Fibroblast of pulmonary artery (primary cell): ENCODE measurements at regions not wholly inside any gene's neighbourhood (a gene's known extent, or its start where the extent isn't known, plus 50 kb on each side); places are given as distances from the start of the nearest gene placed in this dataset.

Experiments
- DNase-seq: peaks from one replicate; pipeline ENCODE4 v3.0.0-alpha.2; 2010; ENCODE audit warnings: low read depth
- H3K4me3 ChIP-seq: replicated peaks from 2 replicates; pipeline ENCODE4 v1.5.1; 2011; ENCODE audit warnings: low read depth, mild to moderate bottlenecking, control low read depth, low read length, moderate library complexity
- CTCF ChIP-seq: IDR thresholded peaks from 2 replicates; pipeline ENCODE4 v1.5.1; 2011; ENCODE audit warnings: mild to moderate bottlenecking, control low read depth, low read length, inconsistent platforms; ENCODE audit errors: missing control alignments

GRCh38 chr3:22491344-22491743 lies 711.8 kb upstream of the UBE2E2 start:
- DNase-seq, result no peak
- TF ChIP-seq CTCF, result no peak
- no peak overlapping the region for H3K4me3 ChIP-seq

- H3K4me3 ChIP-seq, result no peak overlapping the region
- TF ChIP-seq CTCF, result no peak
- DNase-seq, result no peak
These were observed 710.8 kb upstream of the UBE2E2 start for GRCh38 chr3:22492342-22492741.

DNA sequence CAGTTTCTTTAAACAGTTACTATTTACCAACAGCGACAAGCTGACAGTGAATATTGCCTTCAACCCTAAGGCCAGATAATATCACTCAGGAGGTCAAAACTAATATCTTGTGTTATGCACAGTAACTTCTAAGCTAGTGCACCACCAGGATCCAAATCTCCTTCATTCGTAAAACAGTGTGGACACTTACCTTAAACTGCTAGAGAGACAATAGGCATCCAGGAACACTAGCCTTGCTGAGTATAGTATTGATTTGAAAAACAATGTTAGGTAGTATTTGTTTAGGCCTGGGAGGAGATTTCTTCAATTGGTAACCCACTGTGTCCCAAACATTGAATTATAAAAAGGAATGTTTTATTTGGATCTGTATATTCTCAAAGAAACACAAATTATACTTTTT lies 707.9 kb upstream of the UBE2E2 start:
- no peak for DNase-seq
- no peak overlapping the region for H3K4me3 ChIP-seq
- TF ChIP-seq CTCF, result no peak

DNA sequence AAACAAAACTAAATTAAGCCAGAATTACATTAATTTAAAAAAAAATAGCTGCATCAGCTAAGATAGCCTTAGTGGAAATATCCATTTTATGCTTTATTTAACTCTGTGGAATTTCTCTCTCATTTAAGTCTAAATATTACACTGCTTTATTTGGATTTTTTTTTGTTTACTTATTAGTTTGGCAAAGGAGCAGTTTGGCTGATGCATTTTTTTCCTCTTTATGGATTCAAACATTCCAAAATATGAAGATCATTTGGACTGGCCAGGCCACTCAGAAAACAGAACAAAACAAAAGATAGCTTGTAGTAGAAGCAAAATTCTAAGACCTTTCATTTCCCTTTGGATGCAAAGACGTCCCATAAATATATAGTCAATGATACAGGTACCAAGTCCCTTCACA lies 707.3 kb upstream of the UBE2E2 start:
- no peak for TF ChIP-seq CTCF
- no peak for DNase-seq
- no peak overlapping the region for H3K4me3 ChIP-seq

- DNase-seq, result no peak
- no peak overlapping the region for H3K4me3 ChIP-seq
- no peak for TF ChIP-seq CTCF
These were observed 706.5 kb upstream of the UBE2E2 start for GRCh38 chr3:22496641-22497040.

- TF ChIP-seq CTCF, result no peak
- H3K4me3 ChIP-seq, result no peak overlapping the region
- no peak for DNase-seq
These were observed 696.3 kb upstream of the UBE2E2 start for GRCh38 chr3:22506871-22507270.

DNA sequence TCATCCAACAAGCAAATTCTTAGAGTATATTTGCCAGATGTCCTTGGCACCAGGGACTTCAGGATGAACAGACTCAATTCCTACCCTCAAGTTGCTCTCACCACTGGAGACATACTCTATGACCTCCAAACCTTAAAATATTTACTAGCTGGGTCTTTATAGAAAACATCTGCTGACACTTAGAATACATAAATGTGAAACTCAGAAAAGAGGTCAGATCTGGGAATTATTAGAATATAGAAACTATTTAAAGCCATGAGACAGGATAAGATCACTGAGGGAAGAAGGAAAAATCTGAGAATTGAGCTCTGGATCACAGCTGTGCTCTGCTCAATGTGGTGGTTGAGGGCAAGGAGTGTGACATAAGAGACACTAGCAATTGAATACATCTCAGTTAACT lies 695.4 kb upstream of the UBE2E2 start:
- TF ChIP-seq CTCF, result no peak
- DNase-seq, result no peak

More for the DNA sequence above, 695.4 kb upstream of the UBE2E2 start:
- no peak overlapping the region for H3K4me3 ChIP-seq
